Adrenal gland (tissue), 5 donors: ENCODE measurements at regions not wholly inside any gene's neighbourhood (a gene's known extent, or its start where the extent isn't known, plus 50 kb on each side); places are given as distances from the start of the nearest gene placed in this dataset.

Source experiments
- CTCF ChIP-seq, 6 experiments: fragments of 450-650 bp in 4 of 6; fragments of 200-600 bp in 2 of 6; sonication (generic) in 1 of 6; IDR thresholded peaks; 1 replicate in 5 of 6; 2 replicates in 1 of 6; pipeline versions ENCODE4 v1.5.1 to v1.8.0; 2016 to 2021; ENCODE audit warnings: antibody characterized with exemption in 6 of 6, mild to moderate bottlenecking in 2 of 6, moderate library complexity in 1 of 6
- POLR2A ChIP-seq, 2 donors: fragments of 450-650 bp; IDR thresholded peaks; one replicate each; pipeline ENCODE4 v1.6.1; 2017; ENCODE audit warnings: antibody characterized with exemption in 2 of 2, mild to moderate bottlenecking in 2 of 2, moderate library complexity in 1 of 2
- donor health status: DM: no; HTN: no; CAD: no.

GRCh38 chr3:155018621-155019330 is 61.3 kb upstream of the MME start:
- TF ChIP-seq CTCF (IDR thresholded peaks at IDR 0.05), result no peak
- no peak for TF ChIP-seq POLR2A (IDR thresholded peaks at IDR 0.05)
